ENCODE measurements at regions not wholly inside any gene's neighbourhood (a gene's known extent, or its start where the extent isn't known, plus 50 kb on each side); places are given as distances from the start of the nearest gene placed in this dataset.

GRCh38 chr20:50281831-50282591 lies 91.4 kb downstream of the CEBPB start (continued):
- no peak for TF ChIP-seq SRSF7 (optimal IDR thresholded peaks at IDR 0.05; ENCODE audit: low read depth, low read length)
- no peak for TF ChIP-seq ZNF347 (CRISPR knock-in tag; IDR thresholded peaks at IDR 0.05; ENCODE audit: low read depth)
- TF ChIP-seq ARNT (IDR thresholded peaks at IDR 0.05), result no peak
- TF ChIP-seq FOXA3 (CRISPR knock-in tag; conservative IDR thresholded peaks at IDR 0.05 in 1 of 2, IDR thresholded peaks at IDR 0.05 in 1 of 2), result 0 out of 4 replicates have a peak, but pooled peaks of 1 of the 2 experiments have one; percentile 5
- no peak for TF ChIP-seq DACH1 (IDR thresholded peaks at IDR 0.05; ENCODE audit: partially characterized antibody)
- no peak for TF ChIP-seq TRIM28 (IDR thresholded peaks at IDR 0.05)
- TF ChIP-seq CCNT2 (IDR thresholded peaks at IDR 0.05; ENCODE audit: borderline replicate concordance, extremely low read depth, insufficient read length, low read depth, low read length), result no peak
- TF ChIP-seq ATF3 (IDR thresholded peaks at IDR 0.05), result no peak
- no peak for TF ChIP-seq ATF3 (CRISPR knock-in tag; conservative IDR thresholded peaks at IDR 0.05)
- no peak for TF ChIP-seq NFYB (IDR thresholded peaks at IDR 0.05; ENCODE audit: extremely low read depth, insufficient read length)
- 0 out of 3 replicates have a peak, but pooled peaks of 1 of the 2 experiments have one; percentile 13 for TF ChIP-seq CBX3 (IDR thresholded peaks at IDR 0.05; ENCODE audit: borderline replicate concordance in 1 of 2, low read length in 2 of 2)
- peak; percentile 19 for TF ChIP-seq MEIS2 (IDR thresholded peaks at IDR 0.05; ENCODE audit: partially characterized antibody)
- no peak; a peak in 1 of 4 replicates for TF ChIP-seq RAD21 (CRISPR knock-in tag; conservative IDR thresholded peaks at IDR 0.05 in 1 of 2, IDR thresholded peaks at IDR 0.05 in 1 of 2)
- TF ChIP-seq PHB2 (IDR thresholded peaks at IDR 0.05; ENCODE audit: low read depth), result no peak
- TF ChIP-seq DDX20 (tag; IDR thresholded peaks at IDR 0.05; ENCODE audit: low read depth), result no peak
- no peak for TF ChIP-seq ZNF124 (CRISPR knock-in tag; IDR thresholded peaks at IDR 0.05)
- TF ChIP-seq BCL6 (CRISPR knock-in tag; IDR thresholded peaks at IDR 0.05), result no peak
- no peak for TF ChIP-seq EP400 (IDR thresholded peaks at IDR 0.05)
- no peak for TF ChIP-seq SAFB (IDR thresholded peaks at IDR 0.05; ENCODE audit: borderline replicate concordance, low read depth, low read length)
- TF ChIP-seq STAT5A (IDR thresholded peaks at IDR 0.05; ENCODE audit: borderline replicate concordance, low read length), result no peak
- no peak for TF ChIP-seq FOXJ3 (CRISPR knock-in tag; IDR thresholded peaks at IDR 0.05)
- peak; percentile 55; the same call in 1 of the 2 replicates for TF ChIP-seq ZBTB7A (IDR thresholded peaks at IDR 0.05; ENCODE audit: borderline replicate concordance, control insufficient read depth, low read depth, low read length)
- no peak for TF ChIP-seq XRCC3 (IDR thresholded peaks at IDR 0.05)
- no peak for TF ChIP-seq ZBTB49 (CRISPR knock-in tag; IDR thresholded peaks at IDR 0.05; ENCODE audit: borderline replicate concordance)
- TF ChIP-seq ETV1 (tag; conservative IDR thresholded peaks at IDR 0.05; ENCODE audit: low read depth), result peak; percentile 33; the same call in 1 of the 2 replicates
- TF ChIP-seq SRF (CRISPR knock-in tag; IDR thresholded peaks at IDR 0.05), result no peak

Data from K562 (cell line).